ENCODE measurements at regions not wholly inside any gene's neighbourhood (a gene's known extent, or its start where the extent isn't known, plus 50 kb on each side); places are given as distances from the start of the nearest gene placed in this dataset.
A peak's percentile ranks its signal among the peaks of the same experiment; 100 is the strongest.
"Not testable (repeated sequence)": the region's sequence is repeated elsewhere in the genome, so short reads cannot be mapped to it uniquely, and the experiment has no call there.

GRCh38 chr10:81200801-81201200 lies 663.1 kb downstream of the SH2D4B start:
- H3K4me3 ChIP-seq (ENCODE audit: low read depth, low read length), result no peak overlapping the region
- TF ChIP-seq CTCF (IDR thresholded peaks at IDR 0.05; ENCODE audit: insufficient read depth, low read depth, low read length), result no peak
- no peak for DNase-seq (ENCODE audit: low read depth)

- H3K4me3 ChIP-seq (ENCODE audit: low read depth, low read length); DNase-seq (ENCODE audit: low read depth): not testable (repeated sequence)
Observed at GRCh38 chr10:81207359-81207758, 667.6 kb upstream of the NRG3 start.

GRCh38 chr10:81213370-81213769 lies 661.6 kb upstream of the NRG3 start:
- no peak overlapping the region for H3K4me3 ChIP-seq (ENCODE audit: low read depth, low read length)
- no peak for TF ChIP-seq CTCF (IDR thresholded peaks at IDR 0.05; ENCODE audit: insufficient read depth, low read depth, low read length)
- no peak for DNase-seq (ENCODE audit: low read depth)

GRCh38 chr10:81215498-81215897 lies 659.5 kb upstream of the NRG3 start:
- DNase-seq (ENCODE audit: low read depth), result peak; percentile 0
- no peak for TF ChIP-seq CTCF (IDR thresholded peaks at IDR 0.05; ENCODE audit: insufficient read depth, low read depth, low read length)

GRCh38 chr10:81216949-81217348 lies 658.0 kb upstream of the NRG3 start:
- no peak for DNase-seq (ENCODE audit: low read depth)
- no peak for TF ChIP-seq CTCF (IDR thresholded peaks at IDR 0.05; ENCODE audit: insufficient read depth, low read depth, low read length)
- H3K4me3 ChIP-seq (ENCODE audit: low read depth, low read length), result no peak overlapping the region

More at GRCh38 chr10:81215498-81215897, 659.5 kb upstream of the NRG3 start:
- no peak overlapping the region for H3K4me3 ChIP-seq (ENCODE audit: low read depth, low read length)

GRCh38 chr10:81218307-81218706 lies 656.7 kb upstream of the NRG3 start:
- TF ChIP-seq CTCF (IDR thresholded peaks at IDR 0.05; ENCODE audit: insufficient read depth, low read depth, low read length), result no peak
- DNase-seq (ENCODE audit: low read depth), result no peak

GRCh38 chr10:81219758-81220157 lies 655.2 kb upstream of the NRG3 start:
- no peak overlapping the region for H3K4me3 ChIP-seq (ENCODE audit: low read depth, low read length)
- no peak for DNase-seq (ENCODE audit: low read depth)
- no peak for TF ChIP-seq CTCF (IDR thresholded peaks at IDR 0.05; ENCODE audit: insufficient read depth, low read depth, low read length)

More at GRCh38 chr10:81218307-81218706, 656.7 kb upstream of the NRG3 start:
- H3K4me3 ChIP-seq (ENCODE audit: low read depth, low read length), result no peak overlapping the region

Measured in fibroblast of villous mesenchyme (primary cell).